GM21367 (cell line): ENCODE measurements at regions not wholly inside any gene's neighbourhood (a gene's known extent, or its start where the extent isn't known, plus 50 kb on each side); places are given as distances from the start of the nearest gene placed in this dataset.
"Not testable (repeated sequence)": the region's sequence is repeated elsewhere in the genome, so short reads cannot be mapped to it uniquely, and the experiment has no call there.

Experiments used
- ATAC-seq: cut with Tn5 transposase; IDR thresholded peaks from one replicate; pipeline ENCODE4 v1.9.1; 2021; ENCODE audit not compliant: unreplicated experiment

DNA sequence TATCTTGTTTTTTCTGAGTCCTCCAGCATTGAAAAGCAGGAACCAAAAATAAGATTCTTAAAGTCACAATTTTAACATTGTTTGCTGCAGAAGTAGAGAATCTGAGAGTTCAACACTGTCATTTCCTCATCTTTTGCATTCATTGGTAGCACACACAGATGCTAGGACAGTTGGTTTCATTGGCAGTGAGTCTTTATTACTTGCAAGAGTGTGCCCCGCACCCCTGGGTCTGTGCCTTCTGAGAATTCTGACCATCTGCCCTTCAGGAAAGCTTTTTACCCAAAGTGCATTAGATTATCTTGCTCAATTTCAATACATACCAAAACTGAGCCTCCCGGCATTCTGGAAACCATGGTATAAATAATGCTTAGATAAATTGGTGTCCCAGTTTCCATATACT, 247.7 kb upstream of the SLITRK1 start:
- no peak for ATAC-seq

DNA sequence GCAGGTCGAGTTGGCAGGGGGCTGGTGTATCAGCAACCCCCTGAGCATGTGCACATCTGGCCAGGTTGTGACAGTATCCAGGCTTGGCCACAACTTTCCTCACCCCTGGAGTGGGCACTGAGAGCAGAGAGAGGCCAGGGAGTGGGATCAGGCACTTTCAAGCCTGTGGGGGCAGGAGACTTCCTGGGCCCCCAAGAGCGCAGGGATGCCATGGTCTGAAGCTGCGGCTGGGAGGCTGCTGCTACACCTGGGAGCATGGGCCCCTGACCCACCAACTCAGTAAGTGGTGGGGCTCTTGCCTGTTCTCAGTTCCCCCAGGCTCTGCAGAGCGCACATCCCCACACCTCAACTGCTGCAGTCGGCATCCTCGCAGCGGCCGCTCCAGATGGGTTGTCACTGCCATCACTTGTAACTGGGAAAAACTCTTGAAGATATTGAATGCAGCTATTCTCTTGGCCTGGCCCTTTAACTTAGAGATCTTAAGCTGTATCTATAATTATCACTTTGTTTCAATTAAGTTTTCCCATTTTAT, 245.4 kb upstream of the SLITRK1 start:
- ATAC-seq, result no peak

DNA sequence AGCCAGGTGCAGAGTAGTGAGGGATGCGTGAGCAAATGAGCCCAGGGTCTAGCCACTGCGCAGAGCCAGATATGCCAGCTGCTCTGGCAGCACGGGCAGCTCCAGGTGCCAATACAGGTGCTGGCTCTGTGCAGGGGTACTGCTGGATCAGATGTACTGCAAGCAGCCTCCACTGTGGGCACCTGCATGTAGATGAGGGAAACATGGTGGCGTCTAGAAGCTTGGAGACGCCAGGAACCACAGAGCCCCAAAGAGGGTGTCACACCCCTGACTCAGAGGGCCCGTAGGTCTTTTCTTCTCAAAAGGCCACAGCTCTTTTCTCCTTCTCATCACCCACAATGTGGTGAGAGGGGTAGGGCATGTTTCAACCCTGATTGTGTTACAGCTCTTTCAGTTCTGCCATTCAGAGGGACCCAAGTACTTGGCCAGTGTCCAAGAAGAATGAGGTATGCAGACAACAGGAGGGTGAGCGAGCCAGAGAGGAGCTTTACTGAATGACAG, 244.4 kb upstream of the SLITRK1 start:
- no peak for ATAC-seq

DNA sequence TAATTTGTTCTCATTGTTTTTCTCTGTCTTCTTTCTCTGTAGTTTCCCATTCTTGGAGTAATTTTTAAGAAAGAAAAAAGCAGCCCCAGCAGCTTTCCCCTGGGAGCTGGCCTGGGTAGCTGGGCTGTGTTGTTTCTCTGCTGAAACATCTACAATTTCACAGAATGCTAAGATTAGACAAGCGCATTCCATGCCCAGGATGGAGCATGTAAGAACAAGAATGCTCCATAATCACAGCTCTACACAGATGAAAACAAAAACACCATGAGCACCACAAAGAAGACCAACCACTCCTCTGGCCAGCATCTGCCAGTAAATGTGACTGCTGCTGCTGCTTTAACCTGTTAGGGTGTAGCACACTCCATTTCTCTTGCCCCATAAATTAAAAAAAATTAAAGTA, 239.2 kb upstream of the SLITRK1 start:
- ATAC-seq, result no peak

DNA sequence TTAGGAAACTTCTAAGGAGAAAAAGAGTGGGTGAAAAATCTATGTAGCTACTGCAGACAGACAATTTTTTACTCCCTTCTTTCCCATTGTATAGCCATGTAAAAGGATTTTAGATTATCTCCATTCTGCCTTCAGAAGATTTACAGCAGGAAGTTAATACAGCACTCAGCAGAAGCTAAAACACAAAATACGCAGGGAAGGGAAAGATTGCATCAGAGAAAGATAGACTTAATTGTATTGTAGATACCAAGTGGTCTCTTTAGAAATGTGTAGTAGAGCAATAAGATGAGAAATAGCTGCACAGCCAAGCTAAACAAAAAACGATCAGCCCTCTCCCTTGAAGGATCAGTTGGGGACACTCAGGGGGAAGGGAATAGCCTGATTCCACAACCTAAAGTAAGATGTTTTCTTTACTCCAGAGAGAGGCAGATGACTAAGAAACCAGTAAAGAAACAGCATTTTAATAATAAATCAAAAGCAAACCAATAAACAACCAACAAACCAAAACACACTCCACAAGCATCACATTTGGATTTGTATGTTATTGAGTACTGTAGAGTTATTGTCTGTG, 236.7 kb upstream of the SLITRK1 start:
- no peak for ATAC-seq

DNA sequence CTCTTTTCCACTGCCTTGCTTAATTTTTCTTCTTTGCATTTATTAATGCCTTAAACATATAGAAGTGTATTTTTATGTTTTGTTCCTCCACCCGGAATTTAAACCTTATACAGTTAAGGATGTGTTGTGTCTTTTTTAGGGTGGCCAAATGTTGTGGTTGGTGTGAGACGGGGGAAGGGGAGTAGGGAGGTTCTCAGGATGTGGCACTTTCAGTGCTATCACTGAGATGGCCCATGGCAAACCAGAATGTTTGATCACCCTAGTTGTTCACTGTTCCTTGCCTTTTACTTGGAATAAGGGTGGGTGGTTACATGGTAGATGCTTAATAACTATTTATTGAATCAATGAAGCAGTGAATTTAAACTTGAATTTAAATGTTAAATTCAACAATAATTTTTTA, 216.0 kb upstream of the SLITRK1 start:
- ATAC-seq, result no peak

DNA sequence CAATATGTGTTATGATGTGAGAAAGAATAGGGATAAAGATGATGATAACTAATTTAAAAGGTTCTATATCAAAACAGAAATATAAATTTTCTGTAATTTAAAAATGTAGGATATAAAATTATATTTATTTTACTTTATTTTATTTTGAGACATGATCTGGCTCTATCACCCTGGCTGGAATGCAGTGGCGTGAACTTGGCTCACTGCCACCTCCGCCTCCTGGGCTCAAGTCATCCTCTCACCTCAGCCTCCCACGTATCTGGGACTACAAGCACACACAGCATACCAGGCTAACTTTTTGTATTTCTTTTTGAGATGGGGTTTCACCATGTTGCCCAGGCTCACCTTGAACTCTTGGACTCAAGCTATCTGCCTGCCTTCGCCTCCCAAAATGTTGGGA, 214.9 kb upstream of the SLITRK1 start:
- ATAC-seq, result no peak

DNA sequence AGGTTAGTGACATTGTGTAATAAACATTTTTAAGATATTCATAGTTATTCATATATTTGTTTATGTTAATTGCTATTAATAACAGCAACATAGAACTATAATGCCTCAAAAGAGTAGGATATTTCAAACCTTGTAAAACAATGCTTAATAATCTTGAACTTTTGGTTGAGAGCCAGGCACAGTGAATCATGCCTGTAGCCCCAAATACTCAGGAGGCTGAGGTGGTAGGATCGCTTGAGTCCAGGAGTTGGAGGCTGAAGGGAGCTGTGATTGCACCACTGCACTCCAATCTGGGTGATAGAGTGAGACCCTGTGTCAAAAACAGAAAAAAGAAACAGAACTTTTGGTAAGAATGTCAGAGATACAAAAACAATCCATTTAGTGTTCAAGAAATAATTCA, 213.9 kb upstream of the SLITRK1 start:
- ATAC-seq, result no peak

DNA sequence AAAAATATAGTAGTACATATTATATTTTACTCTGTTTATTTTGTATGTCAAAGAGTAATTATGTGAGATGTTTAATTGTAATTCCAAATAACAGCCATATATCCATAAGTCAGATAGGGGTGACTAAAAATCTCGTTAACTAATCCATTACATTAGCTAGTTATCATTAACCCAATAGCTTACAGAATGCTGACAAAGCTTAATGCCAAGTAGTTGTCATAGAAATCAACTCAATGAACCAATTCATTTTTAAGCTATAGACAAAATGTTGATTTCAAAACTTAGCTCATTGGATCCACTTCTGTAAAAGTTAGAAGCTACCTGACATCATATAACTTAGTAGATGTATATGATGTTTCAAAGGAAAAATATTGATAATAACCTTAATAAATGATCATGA, 206.7 kb upstream of the SLITRK1 start:
- no peak for ATAC-seq

DNA sequence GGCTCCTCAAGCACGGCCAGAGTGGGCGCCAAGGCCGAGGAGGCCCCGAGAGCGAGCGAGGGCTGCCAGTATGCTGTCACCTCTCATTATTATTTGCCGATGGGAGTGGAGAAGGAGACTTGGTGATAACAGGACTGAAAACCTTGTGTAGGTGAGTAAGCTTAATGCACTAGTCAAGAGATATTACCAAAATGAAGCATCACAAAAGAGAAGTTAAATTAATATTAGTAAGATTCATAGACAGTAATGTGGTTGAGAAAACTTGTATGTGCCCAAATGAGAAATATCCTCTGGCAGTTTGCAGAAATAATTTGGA, 204.5 kb upstream of the SLITRK1 start:
- no peak for ATAC-seq

DNA sequence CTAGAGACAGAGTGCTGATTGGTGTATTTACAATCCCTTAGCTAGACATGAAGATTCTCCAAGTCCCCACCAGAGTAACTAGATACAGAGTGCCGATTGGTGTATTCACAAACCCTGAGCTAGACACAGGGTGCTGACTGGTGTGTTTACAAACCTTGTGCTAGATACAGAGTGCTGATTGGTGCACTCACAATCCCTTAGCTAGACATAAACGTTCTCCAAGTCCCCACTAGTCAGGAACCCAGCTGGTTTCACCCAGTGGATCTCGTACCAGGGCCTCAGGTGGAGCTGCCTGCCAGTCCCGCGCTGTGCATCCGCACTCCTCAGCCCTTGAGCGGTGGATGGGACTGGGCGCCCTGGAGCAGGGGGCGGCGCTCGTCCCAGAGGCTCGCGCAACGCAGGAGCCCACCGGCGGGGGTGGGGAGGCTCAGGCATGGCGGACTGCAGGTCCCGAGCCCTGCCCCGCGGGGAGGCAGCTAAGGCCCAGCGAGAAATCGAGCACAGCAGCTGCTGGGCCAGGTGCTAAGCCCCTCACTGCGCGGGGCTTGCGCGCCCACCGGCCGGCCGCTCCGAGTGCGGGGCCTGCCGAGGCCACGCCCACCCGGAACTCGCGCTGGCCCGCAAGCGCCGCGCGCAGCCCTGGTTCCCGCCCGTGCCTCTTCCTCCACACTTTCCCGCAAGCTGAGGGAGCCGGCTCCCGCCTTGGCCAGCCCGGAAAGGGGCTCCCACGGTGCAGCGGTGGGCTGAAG, 204.0 kb upstream of the SLITRK1 start:
- ATAC-seq, result not testable (repeated sequence)

DNA sequence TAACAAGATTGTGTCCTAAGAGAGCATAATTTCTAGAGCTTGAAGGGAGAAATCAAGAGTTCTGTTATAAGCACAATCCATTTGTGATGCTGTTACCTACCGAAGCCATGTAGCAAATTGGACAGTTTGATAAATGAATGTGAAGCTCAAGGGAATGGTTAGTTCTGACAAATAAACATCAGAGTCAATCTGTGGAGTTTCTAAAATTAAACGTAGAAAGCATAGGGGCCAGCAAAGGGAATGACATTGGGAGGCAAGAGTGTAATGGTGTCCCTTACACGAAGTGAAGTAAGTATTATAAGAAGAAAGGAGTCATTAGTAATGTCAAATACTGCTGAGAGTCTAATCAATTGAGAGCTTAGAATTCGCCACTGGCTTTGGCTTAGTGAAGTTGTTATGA, 200.2 kb upstream of the SLITRK1 start:
- no peak for ATAC-seq

DNA sequence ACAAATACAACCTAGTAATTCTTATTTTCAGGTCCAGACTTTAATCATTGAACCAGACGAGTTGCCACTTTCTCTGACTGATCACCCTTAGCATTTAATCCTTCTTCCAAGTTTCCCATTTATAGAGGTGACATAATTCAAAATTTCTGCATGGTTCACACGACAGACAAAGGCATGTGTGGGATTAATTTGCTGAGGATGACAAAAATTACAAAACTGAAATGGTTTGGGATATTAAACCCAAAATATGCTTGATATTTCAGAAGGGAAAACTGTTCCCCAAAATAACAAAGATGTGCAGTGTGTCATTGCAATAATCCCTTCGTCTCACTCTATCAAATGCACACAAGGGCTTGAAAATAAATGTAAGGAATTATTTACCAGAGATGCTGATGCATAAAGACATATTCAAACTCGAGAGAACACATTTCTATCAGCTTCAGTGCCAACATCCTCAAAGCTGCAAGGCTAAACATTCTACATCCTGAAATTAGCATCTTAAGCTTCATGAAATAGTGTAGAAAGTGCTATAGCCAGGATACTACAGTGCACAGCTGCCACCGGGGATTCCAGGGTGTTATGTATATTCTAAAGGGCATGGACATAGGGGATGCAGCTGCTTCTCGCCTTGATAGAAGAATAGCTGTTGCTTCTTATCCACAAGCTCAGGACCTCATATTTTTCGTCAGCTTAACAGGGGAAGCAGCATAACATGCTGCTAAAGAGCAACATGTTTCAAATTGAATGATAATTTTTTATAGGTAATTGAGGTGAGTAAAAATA, 198.7 kb upstream of the SLITRK1 start:
- ATAC-seq, result no peak

DNA sequence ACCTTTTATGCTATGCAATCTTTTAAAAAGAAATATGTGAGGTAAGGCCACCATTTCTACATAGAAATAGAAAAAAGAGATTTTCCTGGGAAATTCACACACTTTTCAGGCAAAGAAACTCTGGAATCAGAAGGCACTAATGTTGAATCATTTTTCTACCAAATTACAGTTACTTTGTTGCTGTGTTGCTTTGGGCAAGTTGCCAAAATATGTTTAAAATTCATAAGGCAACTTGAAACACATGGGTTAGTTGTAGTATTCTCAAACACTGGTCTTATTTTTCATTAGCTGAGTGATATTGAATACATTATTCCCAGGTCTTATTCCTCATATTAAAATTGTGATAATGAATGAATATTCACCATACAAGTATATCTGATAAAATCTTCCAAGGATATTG, 195.0 kb upstream of the SLITRK1 start:
- no peak for ATAC-seq

DNA sequence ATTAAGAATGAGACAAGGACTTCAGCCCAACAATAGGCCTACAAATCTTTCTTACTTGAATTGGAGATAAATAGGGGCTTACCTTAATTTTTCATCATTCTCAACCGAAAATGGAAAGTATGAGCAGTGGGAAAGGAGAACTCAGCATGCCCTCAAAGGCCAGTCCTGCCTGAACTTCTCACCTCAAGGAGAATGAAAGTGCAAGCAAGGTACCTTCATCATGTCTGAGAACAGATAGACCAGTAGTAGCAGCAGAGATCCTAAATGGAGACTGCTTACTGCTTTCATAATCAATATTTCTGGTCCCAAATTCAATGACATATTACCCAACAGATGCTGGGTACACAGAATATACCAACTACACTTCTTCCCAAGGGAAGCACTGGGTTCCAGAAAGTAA, 194.0 kb upstream of the SLITRK1 start:
- ATAC-seq, result no peak

DNA sequence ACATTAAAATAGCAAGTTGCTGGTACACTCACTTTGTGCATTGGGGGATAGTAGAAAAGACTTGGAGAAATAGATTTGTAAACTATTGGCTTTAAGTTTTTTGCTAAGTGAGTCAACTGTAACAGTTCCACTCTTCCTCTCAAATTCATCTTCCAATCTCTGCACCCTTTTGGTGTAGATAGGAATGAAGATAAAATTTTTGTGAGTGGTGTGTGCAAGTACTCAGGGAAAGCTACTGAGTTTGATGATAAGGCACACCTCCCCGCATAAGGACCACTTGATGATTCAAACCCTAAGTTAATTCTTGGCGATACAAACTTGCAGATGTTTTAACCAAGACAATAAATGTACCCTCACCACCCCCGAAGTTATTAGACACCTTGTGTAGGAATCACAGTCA, 168.3 kb upstream of the SLITRK1 start:
- ATAC-seq, result no peak

DNA sequence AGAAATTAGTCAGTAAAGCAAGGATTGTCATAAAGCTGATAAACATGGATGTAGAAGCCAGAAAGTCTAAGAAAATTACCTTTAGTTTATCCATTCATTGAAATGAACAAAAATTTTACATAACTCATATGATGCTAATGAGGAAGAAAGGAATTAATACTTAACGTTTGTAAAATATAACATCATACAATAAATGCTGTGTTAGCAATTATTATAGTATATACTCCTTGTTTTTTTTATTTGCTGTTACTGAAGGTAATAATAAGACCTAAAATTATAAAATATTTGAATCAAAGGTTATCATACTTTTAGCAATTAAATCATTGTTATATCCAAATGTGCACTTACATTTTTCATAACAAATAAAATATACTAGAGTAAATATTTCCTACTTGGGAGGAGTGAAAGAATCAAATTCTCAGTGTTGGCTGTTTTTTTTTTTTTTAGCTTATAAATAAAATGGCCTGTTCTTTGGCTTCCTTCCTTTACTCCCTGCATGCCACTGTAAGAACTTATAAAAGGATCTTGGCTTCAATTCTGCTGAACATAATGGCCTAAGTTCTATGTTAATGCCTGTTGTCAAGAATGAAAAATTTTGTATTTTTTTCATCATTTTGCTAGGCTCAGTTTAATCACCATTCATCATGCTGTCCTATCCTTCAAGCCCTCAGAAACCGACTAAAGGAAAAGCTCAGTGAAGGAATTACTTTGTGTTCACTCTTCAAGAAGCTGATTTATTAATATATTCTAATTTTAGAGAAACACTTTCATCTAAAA, 167.4 kb upstream of the SLITRK1 start:
- ATAC-seq, result no peak

DNA sequence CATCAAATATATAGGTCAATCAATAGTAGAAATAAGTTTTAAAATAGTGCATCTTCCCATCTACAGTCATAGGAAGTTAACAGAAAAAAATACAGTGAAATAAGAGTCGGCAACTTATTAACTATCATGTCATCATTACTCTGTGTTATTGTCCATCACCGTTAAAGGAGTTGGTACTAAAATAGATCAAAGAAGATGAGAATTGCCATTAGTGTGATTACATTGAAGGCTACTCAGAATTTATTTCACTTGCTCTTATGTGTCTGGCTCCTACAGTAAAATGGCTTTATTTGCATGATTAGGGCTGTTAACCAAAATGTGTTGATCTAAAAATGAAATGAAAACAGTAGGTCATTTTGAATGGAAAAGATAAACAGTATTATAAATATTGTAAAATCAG, 162.5 kb upstream of the SLITRK1 start:
- ATAC-seq, result no peak

DNA sequence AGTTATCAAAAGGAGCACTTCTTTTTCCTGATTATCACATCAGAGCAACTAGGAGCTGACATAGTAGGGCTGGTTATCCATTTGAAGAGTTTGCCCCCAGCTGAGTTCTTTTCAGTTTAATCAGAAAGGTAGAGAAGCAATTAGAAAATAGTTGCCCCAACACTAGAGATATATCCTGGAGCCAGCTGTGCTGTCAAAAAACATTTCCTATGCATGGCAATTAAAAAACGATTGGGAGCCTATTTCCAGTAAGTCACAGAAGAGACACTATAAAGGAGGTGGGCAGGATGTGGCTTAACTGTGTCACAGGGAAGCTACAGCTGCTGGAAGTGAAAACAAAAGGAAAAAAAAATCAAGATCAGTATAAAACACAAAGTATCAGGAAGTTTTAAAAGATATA, 155.7 kb upstream of the SLITRK1 start:
- no peak for ATAC-seq

DNA sequence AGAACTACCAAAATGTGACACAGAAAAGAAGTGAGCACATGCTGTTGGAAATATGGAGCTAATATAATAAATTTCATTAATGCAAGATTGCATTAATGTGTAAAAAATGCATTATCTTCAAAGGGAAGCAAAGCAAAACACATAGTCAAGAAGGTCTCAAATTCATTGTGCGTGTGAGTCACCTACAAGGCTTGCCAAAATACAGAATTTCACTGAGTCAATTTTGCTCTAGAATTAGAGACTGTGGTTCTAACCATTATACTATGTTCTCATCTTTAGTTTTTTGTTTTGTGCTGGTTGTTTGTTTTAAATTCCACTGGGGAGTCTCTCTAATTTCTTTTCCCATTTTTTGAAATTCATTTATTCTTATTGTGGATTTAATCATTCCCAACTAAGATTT, 149.8 kb upstream of the SLITRK1 start:
- ATAC-seq, result no peak

DNA sequence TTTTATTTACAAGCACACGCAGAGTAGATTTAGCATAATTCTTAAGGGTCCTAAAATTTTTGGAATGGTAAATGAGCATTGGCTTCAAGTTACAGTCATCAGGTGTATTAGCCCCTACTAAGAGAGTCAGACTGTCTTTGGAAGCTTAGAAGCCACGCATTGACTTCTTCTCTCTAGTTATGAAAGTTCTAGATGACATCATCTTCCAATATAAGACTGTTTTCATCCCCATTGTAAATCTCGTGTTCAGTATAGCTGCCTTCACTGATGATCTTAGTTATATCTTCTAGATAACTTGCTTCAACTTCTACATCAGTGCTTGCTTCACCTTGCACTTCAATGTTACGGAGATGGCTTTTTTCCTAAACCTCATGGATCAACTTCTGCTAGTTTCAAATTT, 148.8 kb upstream of the SLITRK1 start:
- no peak for ATAC-seq
